ENCODE measurements at regions not wholly inside any gene's neighbourhood (a gene's known extent, or its start where the extent isn't known, plus 50 kb on each side); places are given as distances from the start of the nearest gene placed in this dataset.

DNA sequence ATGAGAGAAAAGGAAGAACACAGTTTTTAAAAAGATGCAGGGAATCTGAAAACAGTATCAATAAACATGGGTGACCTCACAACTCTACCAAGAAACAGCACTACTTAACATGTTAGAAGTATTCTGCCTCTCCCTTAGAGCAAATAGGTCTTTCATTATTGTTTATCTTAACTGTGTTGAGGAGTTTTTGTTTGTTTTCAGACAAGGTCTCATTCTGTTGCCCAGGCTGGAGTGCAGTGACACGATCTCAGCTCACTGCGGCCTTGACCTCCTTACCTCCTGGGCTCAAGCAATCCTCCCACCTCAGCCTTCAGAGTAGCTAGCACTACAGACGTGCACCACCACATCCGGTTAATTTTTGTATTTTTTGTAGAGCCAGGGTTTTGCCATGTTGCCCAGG, 165.3 kb upstream of the PRDX4 start:
- Histone ChIP-seq H4K20me1 (ENCODE audit: insufficient read depth, low read length) (no peaks in the 10 kb centered on the region), H3K4me3 (ENCODE audit: insufficient read depth, low read depth, low read length) (no peak overlapping the region), H2BK5ac (ENCODE audit: low read depth, low read length, poor library complexity, severe bottlenecking) (no peak overlapping the region), H2AFZ (replicated peaks; ENCODE audit: low read length, poor library complexity) (no peak overlapping the region), H2BK20ac (ENCODE audit: low read depth, low read length) (no peak overlapping the region), H3K36me3 (ENCODE audit: control insufficient read depth, insufficient read depth, low read length) (no peaks in the 10 kb centered on the region), H3K9me1 (ENCODE audit: insufficient read depth, low read length) (no peaks in the 10 kb centered on the region), H4K91ac (ENCODE audit: insufficient read depth, low read depth, low read length) (no peak overlapping the region), H4K8ac (ENCODE audit: low read depth in 2 of 2, low read length in 2 of 2) (no peak overlapping the region), H3K18ac (ENCODE audit: low read depth, low read length) (no peak overlapping the region), H2BK120ac (ENCODE audit: low read depth, low read length) (no peak overlapping the region), H3K27me3 (ENCODE audit: control insufficient read depth, insufficient read depth, low read length) (no peaks in the 10 kb centered on the region), H3K27ac (ENCODE audit: insufficient read depth, low read length) (no peak overlapping the region), H2AK9ac (replicated peaks; ENCODE audit: low read depth, low read length, poor library complexity) (no peak overlapping the region), H3K23ac (ENCODE audit: low read depth, low read length) (no peak overlapping the region), H3K14ac (replicated peaks; ENCODE audit: low read depth, low read length) (no peak overlapping the region), H2AK5ac (ENCODE audit: low read depth, low read length) (no peak overlapping the region), H3K4me2 (ENCODE audit: low read depth, low read length) (no peak overlapping the region), H3K4ac (ENCODE audit: low read depth, low read length) (no peak overlapping the region), H3K9ac (ENCODE audit: low read depth, low read length) (no peak overlapping the region), H3K79me1 (ENCODE audit: low read depth in 1 of 2, low read length in 2 of 2) (no peaks in the 10 kb centered on the region), H3K4me1 (ENCODE audit: control insufficient read depth, insufficient read depth, low read length) (no peaks in the 10 kb centered on the region), H4K5ac (ENCODE audit: low read depth, low read length) (no peak overlapping the region), H3K9me3 (ENCODE audit: control insufficient read depth, insufficient read depth, low read length) (no peaks in the 10 kb centered on the region), H3K56ac (ENCODE audit: extremely low read depth, insufficient read depth, low read length) (no peak overlapping the region), H2BK15ac (ENCODE audit: low read depth, low read length) (no peak overlapping the region)
- POLR2A ChIA-PET (ENCODE audit: unreplicated experiment): no interaction called here
- ATAC-seq (ENCODE audit: low read depth) (no peak), DNase-seq (no peak)
- TF ChIP-seq, protein P1, sequence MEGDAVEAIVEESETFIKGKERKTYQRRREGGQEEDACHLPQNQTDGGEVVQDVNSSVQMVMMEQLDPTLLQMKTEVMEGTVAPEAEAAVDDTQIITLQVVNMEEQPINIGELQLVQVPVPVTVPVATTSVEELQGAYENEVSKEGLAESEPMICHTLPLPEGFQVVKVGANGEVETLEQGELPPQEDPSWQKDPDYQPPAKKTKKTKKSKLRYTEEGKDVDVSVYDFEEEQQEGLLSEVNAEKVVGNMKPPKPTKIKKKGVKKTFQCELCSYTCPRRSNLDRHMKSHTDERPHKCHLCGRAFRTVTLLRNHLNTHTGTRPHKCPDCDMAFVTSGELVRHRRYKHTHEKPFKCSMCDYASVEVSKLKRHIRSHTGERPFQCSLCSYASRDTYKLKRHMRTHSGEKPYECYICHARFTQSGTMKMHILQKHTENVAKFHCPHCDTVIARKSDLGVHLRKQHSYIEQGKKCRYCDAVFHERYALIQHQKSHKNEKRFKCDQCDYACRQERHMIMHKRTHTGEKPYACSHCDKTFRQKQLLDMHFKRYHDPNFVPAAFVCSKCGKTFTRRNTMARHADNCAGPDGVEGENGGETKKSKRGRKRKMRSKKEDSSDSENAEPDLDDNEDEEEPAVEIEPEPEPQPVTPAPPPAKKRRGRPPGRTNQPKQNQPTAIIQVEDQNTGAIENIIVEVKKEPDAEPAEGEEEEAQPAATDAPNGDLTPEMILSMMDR (conservative IDR thresholded peaks at IDR 0.05; ENCODE audit: low read depth, low read length): no peak
- TF ChIP-seq SMC3 (IDR thresholded peaks at IDR 0.05; ENCODE audit: low read depth, low read length) (no peak), ELK1 (IDR thresholded peaks at IDR 0.05; ENCODE audit: borderline replicate concordance, low read depth, low read length) (no peak), CEBPB (IDR thresholded peaks at IDR 0.05; ENCODE audit: low read depth, low read length) (no peak), MXI1 (IDR thresholded peaks at IDR 0.05; ENCODE audit: borderline replicate concordance, low read depth, low read length) (no peak), RFX5 (IDR thresholded peaks at IDR 0.05; ENCODE audit: low read depth, low read length) (no peak), CHD1 (IDR thresholded peaks at IDR 0.05; ENCODE audit: low read depth, low read length) (no peak), RAD21 (IDR thresholded peaks at IDR 0.05; ENCODE audit: low read length) (no peak), MAFK (IDR thresholded peaks at IDR 0.05; ENCODE audit: low read depth, low read length) (no peak), POLR2A (IDR thresholded peaks at IDR 0.05; ENCODE audit: low read depth, low read length) (no peak), MAZ (IDR thresholded peaks at IDR 0.05; ENCODE audit: borderline replicate concordance, low read depth, low read length) (no peak), NFE2L2 (IDR thresholded peaks at IDR 0.05; ENCODE audit: low read depth, low read length) (no peak), FOS (IDR thresholded peaks at IDR 0.05; ENCODE audit: low read depth, low read length) (no peak), RCOR1 (IDR thresholded peaks at IDR 0.05; ENCODE audit: insufficient replicate concordance, low read length) (no peak), BHLHE40 (IDR thresholded peaks at IDR 0.05; ENCODE audit: low read depth, low read length) (no peak)
- TF ChIP-seq, protein P2, sequence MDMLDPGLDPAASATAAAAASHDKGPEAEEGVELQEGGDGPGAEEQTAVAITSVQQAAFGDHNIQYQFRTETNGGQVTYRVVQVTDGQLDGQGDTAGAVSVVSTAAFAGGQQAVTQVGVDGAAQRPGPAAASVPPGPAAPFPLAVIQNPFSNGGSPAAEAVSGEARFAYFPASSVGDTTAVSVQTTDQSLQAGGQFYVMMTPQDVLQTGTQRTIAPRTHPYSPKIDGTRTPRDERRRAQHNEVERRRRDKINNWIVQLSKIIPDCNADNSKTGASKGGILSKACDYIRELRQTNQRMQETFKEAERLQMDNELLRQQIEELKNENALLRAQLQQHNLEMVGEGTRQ (IDR thresholded peaks at IDR 0.05; ENCODE audit: low read depth, low read length): no peak
- intact Hi-C loops (cut with micrococcal nuclease): no loop called here
- BruUV-seq (replicated peaks): no TSS peak
- CTCF ChIA-PET: no interaction called here
- dilution Hi-C loops (cut with HindIII; ENCODE audit: low sequenced_read_pairs, unreplicated experiment): no loop called here
- in situ Hi-C loops (cut with MboI; ENCODE audit: low sequenced_read_pairs): no loop called here
- no CpG with 5 or more reads among the region's 4 CpGs for WGBS, 2 experiments (ENCODE audit: extremely low coverage in 2 of 2, insufficient read length in 1 of 2)
